Tibial artery (tissue), 4 donors: ENCODE measurements at regions not wholly inside any gene's neighbourhood (a gene's known extent, or its start where the extent isn't known, plus 50 kb on each side); places are given as distances from the start of the nearest gene placed in this dataset.
"Not testable (repeated sequence)": the region's sequence is repeated elsewhere in the genome, so short reads cannot be mapped to it uniquely, and the experiment has no call there.

Source experiments
- DNase-seq, 2 donors: peaks; one replicate each; pipeline ENCODE4 v3.0.0-alpha.2; 2019
- H3K27ac ChIP-seq, 2 donors: fragments of 200-600 bp; sonication (generic) in 1 of 2; 1 replicate in 1 of 2; 2 replicates in 1 of 2; pipeline ENCODE4 v1.5.1; 2018 to 2019; ENCODE audit warnings: mild to moderate bottlenecking in 1 of 2
- H3K27me3 ChIP-seq, 2 donors: fragments of 200-600 bp; sonication (generic) in 1 of 2; one replicate each; pipeline versions ENCODE4 v1.5.1 to v1.6.0; 2016 to 2019
- H3K36me3 ChIP-seq, 3 donors: fragments of 200-600 bp; sonication (generic) in 2 of 3; one replicate each; pipeline ENCODE4 v1.5.1; 2016 to 2019; ENCODE audit warnings: mild to moderate bottlenecking in 2 of 3
- H3K4me1 ChIP-seq, 4 donors: fragments of 200-600 bp; sonication (generic) in 2 of 4; 1 replicate in 3 of 4; 2 replicates in 1 of 4; pipeline ENCODE4 v1.5.1; 2016 to 2019
- H3K4me3 ChIP-seq, 2 donors: fragments of 200-600 bp; sonication (generic) in 1 of 2; 1 replicate in 1 of 2; 2 replicates in 1 of 2; pipeline ENCODE4 v1.5.1; 2018 to 2019; ENCODE audit warnings: mild to moderate bottlenecking in 2 of 2
- H3K9me3 ChIP-seq, 3 donors: fragments of 200-600 bp; sonication (generic) in 1 of 3; one replicate each; pipeline ENCODE4 v1.5.1; 2016 to 2019
- CTCF ChIP-seq, 2 experiments: fragments of 200-600 bp in 1 of 2; fragments of 450-650 bp in 1 of 2; IDR thresholded peaks; one replicate each; pipeline ENCODE4 v1.5.1; 2017 to 2019; ENCODE audit warnings: antibody characterized with exemption in 2 of 2, mild to moderate bottlenecking in 1 of 2, moderate library complexity in 1 of 2
- intact Hi-C: fragments of 100-400 bp; cut with DNase I; formaldehyde crosslinking; loops from one replicate; pipeline ENCODE4 v1.15.0; 2023; ENCODE audit warnings: low total_unique reads

GRCh38 chr15:70376929-70377691 lies 279.4 kb upstream of the TLE3 start:
- TF ChIP-seq CTCF (IDR thresholded peaks at IDR 0.05), result no peak
- Histone ChIP-seq H3K27me3 (no peaks in the 10 kb centered on the region), H3K36me3 (no peaks in the 10 kb centered on the region), H3K4me1 (peaks cover 0 to 42% (median 16%) of the 10 kb centered on the region in 4 donors), H3K4me3 (peak overlapping the region in 1 of 2 donors; percentile 25), H3K27ac (peak overlapping the region; percentile 17 to 38), H3K9me3 (no peaks in the 10 kb centered on the region)
- peak; percentile 68 to 87 for DNase-seq
- intact Hi-C loops, result no loop called here

GRCh38 chr15:70376031-70376928 lies 278.6 kb upstream of the TLE3 start:
- H3K4me3 ChIP-seq, result peak overlapping the region in 1 of 2 donors; percentile 25
- peaks cover 0 to 42% (median 16%) of the 10 kb centered on the region in 4 donors for H3K4me1 ChIP-seq
- H3K9me3 ChIP-seq, result no peaks in the 10 kb centered on the region
- TF ChIP-seq CTCF (IDR thresholded peaks at IDR 0.05), result no peak
- H3K36me3 ChIP-seq, result no peaks in the 10 kb centered on the region
- intact Hi-C loops, result no loop called here
- no peaks in the 10 kb centered on the region for H3K27me3 ChIP-seq
- no peak for DNase-seq
- H3K27ac ChIP-seq, result peak overlapping the region; percentile 17 to 38

- intact Hi-C loops, result no loop called here
- Histone ChIP-seq H3K27me3 (no peaks in the 10 kb centered on the region), H3K9me3 (no peaks in the 10 kb centered on the region), H3K4me1 (peaks cover 0 to 42% (median 16%) of the 10 kb centered on the region in 4 donors), H3K4me3 (no peak overlapping the region), H3K36me3 (no peaks in the 10 kb centered on the region), H3K27ac (no peak overlapping the region)
- no peak for DNase-seq
- TF ChIP-seq CTCF (IDR thresholded peaks at IDR 0.05), result no peak
Observed at GRCh38 chr15:70375586-70375985, 277.9 kb upstream of the TLE3 start.

- Histone ChIP-seq H3K4me3 (no peak overlapping the region), H3K27ac (no peak overlapping the region), H3K4me1 (peaks cover 0 to 42% (median 16%) of the 10 kb centered on the region in 4 donors), H3K36me3 (no peaks in the 10 kb centered on the region), H3K27me3 (no peaks in the 10 kb centered on the region), H3K9me3 (no peaks in the 10 kb centered on the region)
- intact Hi-C loops, result no loop called here
- DNase-seq, result no peak
- no peak for TF ChIP-seq CTCF (IDR thresholded peaks at IDR 0.05)
Observed at GRCh38 chr15:70375006-70375431, 277.3 kb upstream of the TLE3 start.

- Histone ChIP-seq H3K4me3 (no peak overlapping the region), H3K27me3 (no peaks in the 10 kb centered on the region), H3K27ac (no peak overlapping the region), H3K9me3 (no peaks in the 10 kb centered on the region), H3K4me1 (peaks cover 0 to 42% (median 16%) of the 10 kb centered on the region in 4 donors), H3K36me3 (no peaks in the 10 kb centered on the region)
- intact Hi-C loops, result no loop called here
- no peak for DNase-seq
- TF ChIP-seq CTCF (IDR thresholded peaks at IDR 0.05), result no peak
Observed at GRCh38 chr15:70374096-70374495, 276.4 kb upstream of the TLE3 start.

- H3K36me3 ChIP-seq, intact Hi-C loops, H3K4me3 ChIP-seq, H3K9me3 ChIP-seq, H3K27me3 ChIP-seq, H3K27ac ChIP-seq, DNase-seq: not testable (repeated sequence)
- peaks cover 0 to 41% (median 16%) of the 10 kb centered on the region in 4 donors for H3K4me1 ChIP-seq
Observed at GRCh38 chr15:70373439-70373838, 275.7 kb upstream of the TLE3 start.

- not testable (repeated sequence) for H3K4me3 ChIP-seq, DNase-seq, H3K27ac ChIP-seq, H3K4me1 ChIP-seq, H3K27me3 ChIP-seq, H3K9me3 ChIP-seq, H3K36me3 ChIP-seq
- intact Hi-C loops, result loop anchor here (10.0 kb wide), 1 partner anchor 643 kb away; no protein-coding TSS in a partner anchor
Observed at GRCh38 chr15:70367913-70368705, 270.4 kb upstream of the TLE3 start.

GRCh38 chr15:70364023-70364422 lies 266.3 kb upstream of the TLE3 start:
- intact Hi-C loops, result loop anchor here (10.0 kb wide), 1 partner anchor 639 kb away; no protein-coding TSS in a partner anchor
- not testable (repeated sequence) for H3K4me3 ChIP-seq, DNase-seq, H3K36me3 ChIP-seq, H3K27ac ChIP-seq, H3K9me3 ChIP-seq, H3K27me3 ChIP-seq, H3K4me1 ChIP-seq
